Vagina (tissue), 2 donors: ENCODE measurements at regions not wholly inside any gene's neighbourhood (a gene's known extent, or its start where the extent isn't known, plus 50 kb on each side); places are given as distances from the start of the nearest gene placed in this dataset.

Source experiments
- DNase-seq, 2 donors: peaks; one replicate each; pipeline ENCODE4 v3.0.0-alpha.2; 2017; ENCODE audit errors: extremely low spot score in 2 of 2
- H3K27ac ChIP-seq: fragments of 200-600 bp; sonication (generic); one replicate; pipeline ENCODE4 v1.5.1; 2019
- H3K27me3 ChIP-seq: fragments of 200-600 bp; sonication (generic); one replicate; pipeline ENCODE4 v1.5.1; 2019
- H3K36me3 ChIP-seq, 2 donors: fragments of 200-600 bp; sonication (generic); one replicate each; pipeline ENCODE4 v1.5.1; 2017 to 2019
- H3K4me1 ChIP-seq: fragments of 200-600 bp; sonication (generic); one replicate; pipeline ENCODE4 v1.5.1; 2019
- H3K4me3 ChIP-seq, 2 donors: fragments of 200-600 bp; sonication (generic); 1 replicate in 1 of 2; 2 replicates in 1 of 2; pipeline ENCODE4 v1.5.1; 2016 to 2019
- H3K9me3 ChIP-seq: fragments of 200-600 bp; sonication (generic); one replicate; pipeline ENCODE4 v1.5.1; 2019
- POLR2A ChIP-seq, 2 donors: fragments of 450-650 bp; IDR thresholded peaks; one replicate each; pipeline ENCODE4 v1.6.1; 2017; ENCODE audit warnings: antibody characterized with exemption in 2 of 2, mild to moderate bottlenecking in 2 of 2, moderate library complexity in 2 of 2
- POLR2AphosphoS5 ChIP-seq, 2 donors: sonication (generic); formaldehyde crosslinking; IDR thresholded peaks; one replicate each; pipeline ENCODE4 v1.9.0; 2017; ENCODE audit warnings: antibody characterized with exemption in 2 of 2, mild to moderate bottlenecking in 2 of 2, low read depth in 1 of 2; ENCODE audit not compliant: insufficient read depth in 1 of 2
- intact Hi-C: fragments of 100-400 bp; cut with DNase I; formaldehyde crosslinking; loops from one replicate; pipeline ENCODE4 v1.15.1; 2023
- TF ChIP-seq, protein P1 (sequence below), 3 experiments: fragments of 450-650 bp in 2 of 3; fragments of 200-600 bp in 1 of 3; sonication (generic) in 1 of 3; IDR thresholded peaks; one replicate each; pipeline ENCODE4 v1.5.1; 2017 to 2019; ENCODE audit warnings: antibody characterized with exemption in 3 of 3, mild to moderate bottlenecking in 2 of 3, moderate library complexity in 2 of 3

DNA sequence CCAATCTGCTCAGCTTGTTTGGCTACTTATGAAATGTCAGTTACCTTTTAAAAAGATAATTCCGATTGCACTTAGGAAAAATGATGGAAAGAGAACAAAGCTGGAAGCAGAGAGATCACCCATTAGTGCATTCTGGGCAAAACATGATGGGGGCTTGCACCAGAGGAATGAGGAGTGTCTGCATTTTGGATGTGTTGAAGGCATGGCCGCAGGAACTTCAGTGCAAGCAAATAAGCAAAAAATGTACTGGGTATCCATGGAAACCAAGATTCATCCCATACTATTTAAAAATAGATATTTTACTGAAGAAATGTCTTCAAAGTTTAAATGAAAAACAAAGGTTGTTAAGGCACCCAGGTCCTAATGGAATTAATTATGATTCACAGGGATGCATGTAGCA lies 655.0 kb downstream of the POM121L12 start:
- intact Hi-C loops = no loop called here
- Histone ChIP-seq H3K27me3 (no peaks in the 10 kb centered on the region), H3K4me3 (no peak overlapping the region), H3K27ac (no peak overlapping the region), H3K4me1 (no peaks in the 10 kb centered on the region), H3K36me3 (no peaks in the 10 kb centered on the region), H3K9me3 (no peaks in the 10 kb centered on the region)
- no peak for DNase-seq
- TF ChIP-seq POLR2AphosphoS5 (IDR thresholded peaks at IDR 0.05; ENCODE audit: insufficient read depth in 1 of 2, low read depth in 1 of 2) = no peak
- TF ChIP-seq, protein P1, sequence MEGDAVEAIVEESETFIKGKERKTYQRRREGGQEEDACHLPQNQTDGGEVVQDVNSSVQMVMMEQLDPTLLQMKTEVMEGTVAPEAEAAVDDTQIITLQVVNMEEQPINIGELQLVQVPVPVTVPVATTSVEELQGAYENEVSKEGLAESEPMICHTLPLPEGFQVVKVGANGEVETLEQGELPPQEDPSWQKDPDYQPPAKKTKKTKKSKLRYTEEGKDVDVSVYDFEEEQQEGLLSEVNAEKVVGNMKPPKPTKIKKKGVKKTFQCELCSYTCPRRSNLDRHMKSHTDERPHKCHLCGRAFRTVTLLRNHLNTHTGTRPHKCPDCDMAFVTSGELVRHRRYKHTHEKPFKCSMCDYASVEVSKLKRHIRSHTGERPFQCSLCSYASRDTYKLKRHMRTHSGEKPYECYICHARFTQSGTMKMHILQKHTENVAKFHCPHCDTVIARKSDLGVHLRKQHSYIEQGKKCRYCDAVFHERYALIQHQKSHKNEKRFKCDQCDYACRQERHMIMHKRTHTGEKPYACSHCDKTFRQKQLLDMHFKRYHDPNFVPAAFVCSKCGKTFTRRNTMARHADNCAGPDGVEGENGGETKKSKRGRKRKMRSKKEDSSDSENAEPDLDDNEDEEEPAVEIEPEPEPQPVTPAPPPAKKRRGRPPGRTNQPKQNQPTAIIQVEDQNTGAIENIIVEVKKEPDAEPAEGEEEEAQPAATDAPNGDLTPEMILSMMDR (IDR thresholded peaks at IDR 0.05) = no peak
- TF ChIP-seq POLR2A (IDR thresholded peaks at IDR 0.05) = no peak

DNA sequence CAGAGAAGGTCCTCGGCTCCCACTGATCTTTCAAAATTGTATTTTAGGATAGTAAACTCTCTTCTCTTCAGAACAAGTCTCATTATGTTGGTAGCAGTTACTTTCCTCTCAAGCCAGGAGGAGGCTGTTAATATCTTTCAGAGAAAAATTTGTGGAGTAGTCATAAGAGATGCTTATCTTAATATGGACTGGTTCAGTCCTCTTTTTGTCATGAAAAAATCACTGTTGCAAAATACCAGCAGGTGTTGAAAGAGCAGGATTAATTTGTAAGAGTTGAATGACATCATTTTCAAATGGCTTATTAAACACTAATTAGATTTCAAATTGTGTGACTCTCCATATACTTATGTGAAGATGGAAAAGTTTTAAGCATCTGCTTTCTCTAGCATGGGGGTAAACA lies 662.5 kb downstream of the POM121L12 start:
- no peaks in the 10 kb centered on the region for H3K27me3 ChIP-seq
- no peaks in the 10 kb centered on the region for H3K36me3 ChIP-seq
- intact Hi-C loops = no loop called here
- H3K4me1 ChIP-seq = no peaks in the 10 kb centered on the region
- H3K9me3 ChIP-seq = no peaks in the 10 kb centered on the region
- no peak for DNase-seq
- no peak overlapping the region for H3K4me3 ChIP-seq
- no peak for TF ChIP-seq POLR2AphosphoS5 (IDR thresholded peaks at IDR 0.05; ENCODE audit: insufficient read depth in 1 of 2, low read depth in 1 of 2)
- no peak for TF ChIP-seq POLR2A (IDR thresholded peaks at IDR 0.05)
- TF ChIP-seq, protein P1 (IDR thresholded peaks at IDR 0.05) = no peak
- no peak overlapping the region for H3K27ac ChIP-seq

DNA sequence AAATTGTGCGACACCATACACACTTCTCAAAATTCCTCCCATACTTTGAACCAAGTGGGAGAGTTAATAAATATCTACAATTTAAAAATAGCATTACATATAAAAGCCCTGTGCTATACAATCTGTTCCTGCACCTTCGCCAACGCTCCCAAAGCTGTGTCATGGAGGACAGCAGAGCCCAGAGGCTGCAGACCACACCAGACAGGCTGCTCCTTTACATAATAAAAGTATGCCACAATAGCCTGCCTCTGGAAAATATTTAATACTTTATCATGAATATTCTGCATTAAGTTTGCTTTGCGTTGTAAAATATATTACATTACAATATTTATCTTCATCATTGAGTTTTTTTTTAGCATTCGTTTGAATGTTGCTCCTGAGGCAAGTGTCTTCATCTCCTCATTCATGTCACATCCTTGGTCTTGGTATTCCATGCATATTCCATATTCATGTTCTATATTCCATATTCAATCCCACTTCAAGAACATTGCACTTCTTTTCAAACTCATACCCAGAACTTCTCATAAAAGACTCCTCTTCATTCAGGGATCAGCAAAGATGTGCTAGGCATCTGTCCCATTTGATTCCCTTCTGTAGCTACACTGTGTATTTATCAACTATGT lies 663.9 kb downstream of the POM121L12 start:
- H3K36me3 ChIP-seq = no peaks in the 10 kb centered on the region
- no peak overlapping the region for H3K27ac ChIP-seq
- no peaks in the 10 kb centered on the region for H3K9me3 ChIP-seq
- intact Hi-C loops = no loop called here
- no peak for DNase-seq
- TF ChIP-seq, protein P1 (IDR thresholded peaks at IDR 0.05) = no peak
- TF ChIP-seq POLR2A (IDR thresholded peaks at IDR 0.05) = no peak
- TF ChIP-seq POLR2AphosphoS5 (IDR thresholded peaks at IDR 0.05; ENCODE audit: insufficient read depth in 1 of 2, low read depth in 1 of 2) = no peak
- H3K4me1 ChIP-seq = no peaks in the 10 kb centered on the region
- no peak overlapping the region for H3K4me3 ChIP-seq
- no peaks in the 10 kb centered on the region for H3K27me3 ChIP-seq

DNA sequence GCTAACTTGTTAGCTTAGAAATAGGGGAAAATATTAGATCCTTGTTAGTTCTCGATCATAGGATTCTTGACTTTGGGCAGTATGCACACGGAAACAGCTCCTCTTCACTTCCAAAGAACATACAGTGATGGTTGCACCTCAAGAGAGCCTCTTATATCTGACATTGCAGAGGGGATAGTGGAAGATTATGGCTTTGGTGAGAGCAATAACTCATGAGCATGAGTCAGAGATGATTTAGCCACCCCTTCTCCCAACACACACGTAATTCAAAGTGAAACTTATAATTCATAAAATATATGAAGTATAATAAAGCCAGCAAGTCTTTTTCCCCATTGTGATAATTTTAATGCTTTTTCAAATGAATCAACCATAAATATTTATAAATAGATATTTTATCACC lies 683.7 kb downstream of the POM121L12 start:
- no peak overlapping the region for H3K4me3 ChIP-seq
- no peaks in the 10 kb centered on the region for H3K4me1 ChIP-seq
- no peak overlapping the region for H3K27ac ChIP-seq
- no peaks in the 10 kb centered on the region for H3K36me3 ChIP-seq
- DNase-seq = no peak
- H3K9me3 ChIP-seq = no peaks in the 10 kb centered on the region
- no peaks in the 10 kb centered on the region for H3K27me3 ChIP-seq
- TF ChIP-seq, protein P1 (IDR thresholded peaks at IDR 0.05) = no peak
- no peak for TF ChIP-seq POLR2A (IDR thresholded peaks at IDR 0.05)
- no peak for TF ChIP-seq POLR2AphosphoS5 (IDR thresholded peaks at IDR 0.05; ENCODE audit: insufficient read depth in 1 of 2, low read depth in 1 of 2)
- intact Hi-C loops = no loop called here

DNA sequence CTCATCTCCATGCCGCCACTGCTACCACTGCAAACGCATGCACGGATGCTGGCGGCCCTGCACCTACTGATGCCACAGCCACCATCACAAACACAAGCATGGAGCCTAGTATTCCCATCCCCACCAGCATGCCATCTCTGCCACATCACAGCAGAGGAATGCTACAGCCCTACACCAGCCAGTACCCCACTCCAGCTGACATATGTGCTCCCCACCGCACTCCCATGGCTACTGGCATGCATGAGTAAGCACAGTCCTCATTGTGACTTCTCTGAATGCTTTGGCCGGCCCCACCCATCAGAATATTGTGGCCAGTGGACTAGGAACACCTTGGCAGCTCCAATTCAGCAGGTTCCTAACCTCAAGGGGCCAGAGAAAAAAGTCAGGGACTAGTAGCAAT lies 705.5 kb downstream of the POM121L12 start:
- no peak for TF ChIP-seq POLR2AphosphoS5 (IDR thresholded peaks at IDR 0.05; ENCODE audit: insufficient read depth in 1 of 2, low read depth in 1 of 2)
- TF ChIP-seq POLR2A (IDR thresholded peaks at IDR 0.05) = no peak
- TF ChIP-seq, protein P1 (IDR thresholded peaks at IDR 0.05) = no peak
- DNase-seq = no peak
- Histone ChIP-seq H3K27ac (no peak overlapping the region), H3K4me1 (no peaks in the 10 kb centered on the region), H3K36me3 (no peaks in the 10 kb centered on the region), H3K27me3 (no peaks in the 10 kb centered on the region), H3K4me3 (no peak overlapping the region), H3K9me3 (no peaks in the 10 kb centered on the region)
- intact Hi-C loops = no loop called here
